Occipital lobe (tissue), 1 donor: ENCODE measurements at regions not wholly inside any gene's neighbourhood (a gene's known extent, or its start where the extent isn't known, plus 50 kb on each side); places are given as distances from the start of the nearest gene placed in this dataset.

Source experiments
- DNase-seq: peaks from one replicate; lab custom pipeline; 2025; lab: John Stamatoyannopoulos, UW

GRCh38 chr18:47484068-47484467 is 232.6 kb upstream of the SKOR2 start:
- DNase-seq = no peak

- no peak for DNase-seq
Observed at GRCh38 chr18:47480166-47480565, 228.7 kb upstream of the SKOR2 start.

DNA sequence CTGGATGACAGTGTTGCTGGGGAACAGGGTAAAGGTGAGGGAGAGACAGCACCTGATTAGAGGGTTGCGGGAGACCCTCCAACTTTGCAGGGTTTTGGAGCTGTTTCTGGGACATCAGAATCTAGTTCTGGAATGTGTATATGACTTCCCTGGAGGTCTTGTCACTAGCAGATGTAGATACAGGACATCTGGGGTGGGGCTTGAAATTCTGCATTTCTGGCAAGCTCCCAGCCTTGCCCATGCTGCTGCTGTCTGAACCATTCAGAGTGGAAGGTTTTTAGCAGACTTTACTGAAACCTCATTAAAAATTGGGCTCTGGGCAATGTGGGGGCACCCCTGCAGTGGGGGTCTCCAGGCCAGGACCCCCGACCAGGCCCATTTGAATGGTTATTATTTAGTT is 220.3 kb upstream of the SKOR2 start:
- no peak for DNase-seq

- DNase-seq = no peak
Observed at GRCh38 chr18:47470941-47471340, 219.5 kb upstream of the SKOR2 start.

DNA sequence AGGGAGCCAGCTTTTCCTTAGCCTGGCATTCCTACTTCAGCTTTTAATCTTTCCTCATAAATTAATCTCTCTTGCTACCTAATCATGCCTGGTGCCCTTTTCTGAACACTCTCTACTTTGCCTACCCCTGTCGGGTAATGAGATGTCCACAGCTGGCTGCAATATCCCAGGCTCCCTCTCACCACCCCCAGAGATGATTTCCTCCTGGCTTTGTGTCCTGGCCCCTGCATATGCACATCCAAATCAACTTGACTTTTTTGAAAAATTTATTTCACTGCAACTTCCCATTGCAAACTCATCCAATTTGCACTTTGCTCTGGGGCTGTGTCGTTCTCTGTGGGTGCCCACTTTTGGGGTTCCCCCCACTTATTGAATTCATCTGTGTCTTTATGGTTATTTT is 218.1 kb upstream of the SKOR2 start:
- DNase-seq = no peak

- DNase-seq = no peak
Observed at GRCh38 chr18:47461977-47462376, 210.5 kb upstream of the SKOR2 start.

- no peak for DNase-seq
Observed at GRCh38 chr18:47461406-47461948, 210.0 kb upstream of the SKOR2 start.

DNA sequence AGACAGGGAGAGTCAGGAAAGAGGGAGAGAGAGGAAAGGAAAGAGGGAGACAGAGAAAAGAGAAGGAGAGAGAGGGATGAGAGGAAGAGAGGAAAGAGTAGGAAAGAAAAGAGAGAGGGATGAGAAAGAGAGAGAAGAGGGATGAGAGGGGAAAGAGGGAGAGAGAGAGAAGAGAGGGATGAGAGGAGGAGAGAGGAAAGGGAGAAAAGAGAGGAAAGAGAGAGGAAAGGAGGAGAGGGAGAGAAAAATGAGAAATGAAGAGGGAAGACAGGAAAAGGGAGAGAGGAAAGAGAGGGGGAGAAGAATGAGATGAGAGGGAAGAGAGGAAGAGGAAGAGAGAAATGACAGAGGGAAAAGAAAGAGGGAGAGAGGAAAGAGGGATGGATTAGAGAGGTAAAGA is 207.0 kb upstream of the SKOR2 start:
- DNase-seq = no peak

DNA sequence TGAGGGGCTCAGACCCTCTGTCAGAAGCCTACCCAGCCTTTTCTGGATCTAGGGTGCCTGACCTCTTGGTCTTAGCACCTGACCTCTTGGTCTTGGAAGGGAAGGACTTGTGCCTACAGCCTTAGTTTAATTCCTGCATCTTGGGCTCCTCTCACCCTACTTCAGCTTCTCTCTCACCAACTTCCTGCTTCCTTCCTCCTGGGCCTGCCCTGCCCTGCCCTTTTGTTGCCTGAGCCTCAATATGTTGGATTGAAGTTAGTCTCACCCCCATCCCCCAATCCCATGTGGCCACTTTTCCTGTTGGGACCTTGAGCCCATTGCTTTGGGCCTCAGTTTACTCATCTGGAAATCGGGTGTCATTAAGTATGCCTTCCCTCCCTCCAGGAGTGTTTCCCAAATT is 206.2 kb upstream of the SKOR2 start:
- no peak for DNase-seq

DNA sequence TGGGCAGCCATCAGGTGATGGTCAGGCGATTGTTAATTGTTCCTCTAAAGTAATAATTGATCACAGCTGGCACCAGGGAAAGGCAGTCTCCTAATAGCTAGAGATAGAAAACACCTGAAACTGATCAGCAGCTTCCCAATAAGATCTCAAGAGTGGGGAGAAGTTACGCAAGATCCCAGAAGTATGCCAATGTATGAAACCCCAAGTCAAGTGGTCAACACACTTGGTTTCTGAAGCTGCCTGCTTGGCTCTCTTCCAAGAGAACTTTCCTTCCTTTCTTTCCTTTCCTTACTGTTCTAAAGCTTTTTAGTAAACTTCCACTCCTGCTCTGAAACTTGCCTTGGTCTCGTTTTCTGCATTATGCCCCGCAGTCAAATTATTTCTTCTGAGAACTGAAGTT is 201.6 kb upstream of the SKOR2 start:
- no peak for DNase-seq

DNA sequence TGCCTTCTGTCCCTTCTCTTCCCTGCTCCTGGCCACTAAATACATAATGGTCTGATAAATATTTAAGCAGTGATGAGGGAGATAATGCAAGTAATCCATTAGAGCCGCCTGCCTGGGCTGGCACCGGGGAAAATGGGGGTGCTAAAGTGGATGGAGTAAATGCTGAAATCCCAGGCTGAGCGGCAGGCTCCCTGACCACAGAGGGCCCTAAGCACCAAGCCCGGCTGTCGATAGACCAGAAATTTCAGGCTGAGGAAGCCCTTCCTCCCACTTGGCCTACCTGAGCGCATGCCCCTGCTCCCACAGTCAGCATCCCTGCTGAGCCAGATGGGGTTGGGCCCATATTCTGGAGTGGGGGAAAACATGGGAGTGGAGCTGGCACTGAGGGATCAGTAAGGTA is 197.5 kb upstream of the SKOR2 start:
- DNase-seq = no peak

DNA sequence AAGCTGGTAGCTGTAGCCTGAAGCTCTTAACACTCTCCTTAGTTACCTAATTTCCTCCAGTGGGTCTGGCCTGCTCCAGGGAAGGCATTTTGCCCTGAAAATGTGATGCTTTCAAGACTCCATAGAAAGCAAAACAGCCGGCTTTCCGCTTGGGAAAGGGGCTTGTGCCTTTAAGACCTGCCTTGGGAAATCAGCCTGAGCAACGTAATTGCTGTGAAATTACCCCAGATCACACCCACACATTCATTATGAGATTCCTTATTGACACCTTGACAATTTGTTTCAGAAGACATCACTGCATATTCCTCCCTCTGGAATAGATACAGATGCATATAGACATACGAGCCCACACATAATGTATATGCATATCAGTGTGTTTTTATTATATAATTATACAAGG is 190.5 kb upstream of the SKOR2 start:
- no peak for DNase-seq

- no peak for DNase-seq
Observed at GRCh38 chr18:47438001-47438400, 186.5 kb upstream of the SKOR2 start.

DNA sequence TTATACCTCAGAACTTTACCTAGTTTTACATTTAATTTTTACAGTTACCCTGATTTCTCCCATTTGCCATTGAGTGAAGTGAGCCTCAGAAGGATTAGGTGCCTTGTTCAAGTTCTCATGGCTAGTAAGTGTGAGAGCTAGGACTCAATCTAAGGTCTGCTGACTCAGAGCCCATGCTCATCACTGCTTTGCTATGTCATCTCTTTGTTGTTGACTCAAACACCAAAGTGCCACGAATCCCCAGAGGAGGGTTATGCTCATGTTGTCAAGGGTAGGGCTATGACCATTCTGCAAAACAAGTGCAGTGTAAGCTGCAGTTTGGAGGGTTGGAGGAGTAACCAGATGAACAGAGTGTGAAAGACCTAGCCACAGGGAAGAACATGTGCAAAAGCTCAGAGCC is 185.4 kb upstream of the SKOR2 start:
- DNase-seq = no peak

DNA sequence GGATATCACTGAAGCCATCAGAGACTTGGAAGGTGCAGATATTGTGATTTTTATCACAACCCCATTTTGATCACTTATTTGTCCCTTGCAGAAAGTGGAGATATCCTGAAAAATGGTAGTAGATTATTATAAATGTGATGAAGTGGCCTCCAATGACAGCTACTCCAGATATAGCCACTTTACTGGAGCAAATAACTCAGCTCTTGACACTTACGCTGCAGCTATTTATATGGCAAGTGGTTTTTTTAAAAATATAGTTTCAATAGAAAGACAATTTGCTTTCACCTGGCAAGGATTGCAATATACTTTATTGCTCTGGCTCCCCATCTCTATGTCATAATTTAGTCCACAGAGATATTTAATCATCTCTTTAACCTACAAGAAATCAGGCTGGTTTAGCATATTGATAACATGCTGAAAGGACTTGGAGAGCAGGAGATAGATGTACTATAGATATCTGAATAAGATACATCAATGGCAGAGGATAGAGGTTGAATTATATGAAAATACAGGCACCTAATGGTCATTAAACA is 182.8 kb upstream of the SKOR2 start:
- DNase-seq = no peak

GRCh38 chr18:47427923-47428637 is 176.6 kb upstream of the SKOR2 start:
- DNase-seq = no peak

DNA sequence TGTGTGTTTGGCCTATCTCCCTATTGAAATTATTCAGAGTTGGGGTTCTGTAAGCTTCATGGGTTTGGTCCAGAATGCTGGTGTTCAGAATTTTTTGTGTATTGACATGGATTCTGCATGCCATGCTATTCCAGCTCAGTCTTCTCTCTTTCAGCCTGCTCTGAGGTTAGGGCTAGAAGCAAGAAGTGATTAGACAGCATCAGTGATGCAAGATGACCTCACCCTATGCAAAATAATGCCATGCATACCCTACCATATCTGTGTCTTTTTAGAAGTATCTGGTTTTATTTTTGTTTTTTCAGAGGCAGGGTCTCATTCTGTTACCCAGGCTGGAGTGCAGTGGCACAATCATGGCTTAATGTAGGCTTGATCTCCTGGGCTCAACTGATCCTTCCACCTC is 175.6 kb upstream of the SKOR2 start:
- no peak for DNase-seq

- no peak for DNase-seq
Observed at GRCh38 chr18:47425365-47425764, 173.9 kb upstream of the SKOR2 start.

DNA sequence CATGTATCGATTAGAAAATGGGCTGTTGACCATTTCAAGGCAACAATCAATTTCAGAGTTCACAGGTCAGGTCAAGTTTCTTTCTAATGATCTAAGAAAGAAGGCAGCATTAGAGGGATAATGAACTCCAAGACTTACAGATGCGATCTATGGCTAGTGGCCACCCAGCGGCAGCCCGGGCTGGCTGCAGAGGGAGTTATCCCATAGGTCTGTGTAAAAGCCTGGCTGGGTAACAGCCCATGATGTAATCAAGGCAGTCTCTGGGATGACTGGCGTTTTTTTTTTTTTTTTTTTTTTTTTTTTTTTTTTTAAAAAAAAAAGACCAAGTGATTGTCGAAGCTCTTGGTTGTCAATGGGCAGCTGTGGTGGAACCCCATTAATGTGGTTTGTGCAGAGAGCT is 171.1 kb upstream of the SKOR2 start:
- no peak for DNase-seq

- DNase-seq = no peak
Observed at GRCh38 chr18:47420130-47420529, 168.7 kb upstream of the SKOR2 start.

- no peak for DNase-seq
Observed at GRCh38 chr18:47418746-47419145, 167.3 kb upstream of the SKOR2 start.

DNA sequence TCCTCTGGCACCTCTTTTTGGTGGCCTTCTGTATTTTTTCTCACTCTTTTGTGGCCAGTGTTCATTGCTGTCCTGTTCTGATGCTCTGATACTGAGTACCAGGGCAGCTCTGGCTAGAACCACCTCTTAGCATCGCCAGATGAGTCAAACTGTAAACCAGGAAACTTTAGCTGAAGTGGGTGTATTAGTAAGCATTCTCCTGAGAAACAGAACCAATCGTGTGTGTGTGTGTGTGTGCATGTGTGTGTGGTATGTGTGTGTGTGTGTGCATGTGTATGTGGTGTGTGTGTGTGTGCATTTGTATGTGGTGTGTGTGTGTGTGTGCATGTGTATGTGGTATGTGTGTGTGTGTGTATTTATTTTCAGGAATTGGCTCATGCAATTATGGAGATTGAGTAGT is 166.3 kb upstream of the SKOR2 start:
- no peak for DNase-seq

DNA sequence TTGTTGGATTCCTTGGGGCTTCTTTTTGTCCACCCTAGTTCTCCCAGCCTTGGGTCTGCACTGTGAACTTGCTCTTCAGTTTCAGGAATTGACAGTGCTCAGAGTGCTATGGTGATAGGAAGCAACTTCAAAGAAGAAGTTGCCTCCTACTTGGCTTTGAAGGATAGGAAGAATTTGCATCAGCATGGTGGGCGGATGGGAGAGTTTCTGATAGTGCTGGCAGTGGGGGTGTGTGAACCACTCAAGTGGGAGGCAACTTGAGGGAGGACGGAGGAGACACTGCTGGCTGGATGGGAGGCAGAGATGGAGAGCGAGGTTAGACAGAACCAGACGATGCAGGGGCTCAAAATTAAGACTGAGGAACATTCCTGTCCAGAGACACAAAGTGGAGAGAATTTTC is 164.4 kb upstream of the SKOR2 start:
- DNase-seq = no peak

DNA sequence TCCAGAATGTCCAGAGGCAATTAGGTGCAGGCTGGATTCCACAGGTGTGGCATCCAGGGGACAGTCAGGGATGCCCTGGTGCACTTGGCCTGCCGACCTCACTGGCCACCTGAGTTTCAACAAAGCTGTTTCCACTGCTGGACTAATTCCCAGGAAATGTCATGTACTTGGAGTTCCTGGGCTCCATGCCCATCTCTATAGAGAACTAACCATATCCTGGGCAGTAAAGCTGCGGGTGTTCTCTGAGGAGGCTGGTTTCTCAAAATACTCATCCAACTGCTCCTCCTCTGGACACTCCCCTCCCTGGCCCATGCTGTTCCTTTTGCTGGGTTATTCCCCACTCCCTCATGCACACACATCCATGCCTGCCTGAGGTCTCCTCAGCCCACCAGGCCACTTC is 161.9 kb upstream of the SKOR2 start:
- DNase-seq = no peak
